Thyroid gland (tissue), 4 donors: ENCODE measurements at regions not wholly inside any gene's neighbourhood (a gene's known extent, or its start where the extent isn't known, plus 50 kb on each side); places are given as distances from the start of the nearest gene placed in this dataset. TPM values are rescaled to one million over a fixed set of nuclear protein-coding genes. Genes with fewer than 3 reads are reported as not detected.

ENCODE experiments used
- DNase-seq, 2 donors: peaks; one replicate each; pipeline ENCODE4 v3.0.0-alpha.2; 2019
- H3K27ac ChIP-seq, 3 donors: fragments of 200-600 bp; sonication (generic); 1 replicate in 2 of 3; 2 replicates in 1 of 3; pipeline ENCODE4 v1.5.1; 2016 to 2019; ENCODE audit warnings: mild to moderate bottlenecking in 1 of 3, moderate library complexity in 1 of 3
- H3K27me3 ChIP-seq: fragments of 200-600 bp; sonication (generic); one replicate; pipeline ENCODE4 v1.5.1; 2019
- H3K36me3 ChIP-seq, 2 donors: fragments of 200-600 bp; sonication (generic); one replicate each; pipeline ENCODE4 v1.5.1; 2016 to 2019
- H3K4me1 ChIP-seq, 2 donors: fragments of 200-600 bp; sonication (generic); one replicate each; pipeline ENCODE4 v1.5.1; 2017 to 2019
- H3K4me3 ChIP-seq, 3 donors: fragments of 200-600 bp; sonication (generic); replicated peaks in 1 of 3; 1 replicate in 2 of 3; 2 replicates in 1 of 3; pipeline ENCODE4 v1.5.1; 2016; ENCODE audit warnings: mild to moderate bottlenecking in 1 of 3
- H3K9me3 ChIP-seq: fragments of 200-600 bp; sonication (generic); one replicate; pipeline ENCODE4 v1.5.1; 2017
- POLR2A ChIP-seq, 2 donors: fragments of 450-650 bp; IDR thresholded peaks; one replicate each; pipeline ENCODE4 v1.6.1; 2017; ENCODE audit warnings: antibody characterized with exemption in 2 of 2, mild to moderate bottlenecking in 2 of 2, moderate library complexity in 1 of 2
- WGBS, 2 donors: methylation state at CpG; one replicate each; pipeline ENCODE4 v1.1.5; 2017; 5-methylcytosine and 5-hydroxymethylcytosine counted together
- intact Hi-C: fragments of 100-400 bp; cut with DNase I; formaldehyde crosslinking; loops from one replicate; pipeline ENCODE4 v1.15.1; 2023
- small RNA-seq: library from RNA; depleted of rRNA; stranded (forward); fragments of <200 nt; gene quantifications from one replicate; pipeline ENCODE3, GENCODE V24; 2016
- TF ChIP-seq, protein P1 (sequence below), 6 experiments: fragments of 200-600 bp in 3 of 6; fragments of 450-650 bp in 3 of 6; sonication (generic) in 3 of 6; IDR thresholded peaks; one replicate each; pipeline ENCODE4 v1.5.1; 2016 to 2019; ENCODE audit warnings: antibody characterized with exemption in 6 of 6, mild to moderate bottlenecking in 2 of 6, inconsistent platforms in 1 of 6, moderate library complexity in 1 of 6

DNA sequence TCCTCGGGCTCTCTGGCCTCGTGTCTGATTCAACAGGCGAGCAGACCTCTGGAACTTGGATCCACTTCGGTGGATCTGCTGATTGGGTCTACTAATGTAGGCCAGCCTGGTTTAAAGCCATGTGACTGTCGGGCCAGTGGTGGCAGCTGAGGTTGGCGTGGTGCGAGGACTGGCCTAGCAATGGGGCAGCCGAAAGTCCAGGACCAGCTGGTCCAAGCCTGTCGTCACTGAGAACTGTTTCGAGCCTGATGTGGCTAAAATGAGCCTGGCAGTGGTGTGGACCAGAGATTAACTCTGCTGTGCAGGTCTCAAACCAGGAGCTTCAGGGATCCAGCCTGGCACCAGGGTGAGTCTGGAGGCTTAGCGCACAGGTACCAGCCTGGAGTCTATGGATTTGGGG, 56.4 kb upstream of the ROBO1 start:
- DNase-seq, result no peak
- Histone ChIP-seq H3K9me3 (no peaks in the 10 kb centered on the region), H3K27me3 (no peaks in the 10 kb centered on the region), H3K27ac (no peak overlapping the region), H3K36me3 (no peaks in the 10 kb centered on the region), H3K4me1 (no peaks in the 10 kb centered on the region), H3K4me3 (no peak overlapping the region)
- 74 to 78% methylated on average over 9 to 11 of the region's 11 CpGs for WGBS, 2 donors
- TF ChIP-seq, protein P1, sequence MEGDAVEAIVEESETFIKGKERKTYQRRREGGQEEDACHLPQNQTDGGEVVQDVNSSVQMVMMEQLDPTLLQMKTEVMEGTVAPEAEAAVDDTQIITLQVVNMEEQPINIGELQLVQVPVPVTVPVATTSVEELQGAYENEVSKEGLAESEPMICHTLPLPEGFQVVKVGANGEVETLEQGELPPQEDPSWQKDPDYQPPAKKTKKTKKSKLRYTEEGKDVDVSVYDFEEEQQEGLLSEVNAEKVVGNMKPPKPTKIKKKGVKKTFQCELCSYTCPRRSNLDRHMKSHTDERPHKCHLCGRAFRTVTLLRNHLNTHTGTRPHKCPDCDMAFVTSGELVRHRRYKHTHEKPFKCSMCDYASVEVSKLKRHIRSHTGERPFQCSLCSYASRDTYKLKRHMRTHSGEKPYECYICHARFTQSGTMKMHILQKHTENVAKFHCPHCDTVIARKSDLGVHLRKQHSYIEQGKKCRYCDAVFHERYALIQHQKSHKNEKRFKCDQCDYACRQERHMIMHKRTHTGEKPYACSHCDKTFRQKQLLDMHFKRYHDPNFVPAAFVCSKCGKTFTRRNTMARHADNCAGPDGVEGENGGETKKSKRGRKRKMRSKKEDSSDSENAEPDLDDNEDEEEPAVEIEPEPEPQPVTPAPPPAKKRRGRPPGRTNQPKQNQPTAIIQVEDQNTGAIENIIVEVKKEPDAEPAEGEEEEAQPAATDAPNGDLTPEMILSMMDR (IDR thresholded peaks at IDR 0.05), result no peak
- TF ChIP-seq POLR2A (IDR thresholded peaks at IDR 0.05), result no peak
- intact Hi-C loops, result no loop called here

DNA sequence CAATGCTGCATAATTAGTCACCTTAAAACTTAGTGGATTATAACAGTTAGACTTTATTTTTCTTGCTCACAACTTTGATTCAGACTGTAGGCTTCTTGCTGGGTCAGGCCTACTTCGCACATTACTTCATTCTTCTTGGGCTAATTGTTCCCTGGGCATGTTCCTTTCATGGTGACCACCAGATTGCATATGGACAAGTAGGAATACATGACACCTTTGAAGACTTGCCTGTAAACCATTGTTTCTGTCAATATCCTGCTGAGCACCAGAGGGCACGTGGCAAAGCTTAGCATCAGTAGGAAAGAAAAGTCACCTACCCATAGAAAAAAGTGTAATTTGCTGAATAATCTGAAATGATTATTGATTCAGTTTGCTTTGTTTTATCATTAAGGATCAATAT, 54.3 kb upstream of the ROBO1 start:
- intact Hi-C loops, result no loop called here
- DNase-seq, result no peak

DNA sequence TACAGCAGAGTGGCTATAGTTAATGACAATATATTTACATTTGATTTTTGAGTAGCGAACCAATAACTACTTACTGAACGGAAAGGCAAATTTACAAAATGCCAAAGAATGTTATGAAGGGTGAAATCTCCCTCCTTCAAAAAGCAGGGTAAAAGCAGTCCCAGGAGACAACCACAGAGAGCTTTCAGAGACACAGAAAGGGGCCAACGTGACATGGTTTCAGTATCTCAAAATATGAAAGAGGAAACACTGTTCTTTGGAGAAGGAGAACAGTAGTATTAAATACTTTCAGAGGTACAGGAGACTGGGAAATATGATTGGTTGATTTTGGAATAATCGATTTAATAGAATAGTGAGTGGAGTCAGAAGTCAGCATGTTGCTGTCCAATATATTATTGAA, 52.3 kb upstream of the ROBO1 start:
- H3K27me3 ChIP-seq, result no peaks in the 10 kb centered on the region
- H3K36me3 ChIP-seq, result no peaks in the 10 kb centered on the region
- TF ChIP-seq, protein P1 (IDR thresholded peaks at IDR 0.05), result no peak
- no peak for TF ChIP-seq POLR2A (IDR thresholded peaks at IDR 0.05)
- H3K4me1 ChIP-seq, result no peaks in the 10 kb centered on the region
- WGBS, 2 donors, result 62 to 67% methylated on average over 4 of the region's 4 CpGs
- H3K27ac ChIP-seq, result no peak overlapping the region
- no peaks in the 10 kb centered on the region for H3K9me3 ChIP-seq
- DNase-seq, result no peak
- no peak overlapping the region for H3K4me3 ChIP-seq
- intact Hi-C loops, result no loop called here

More for the DNA sequence above, 54.3 kb upstream of the ROBO1 start:
- Histone ChIP-seq H3K27me3 (no peaks in the 10 kb centered on the region), H3K4me1 (no peaks in the 10 kb centered on the region), H3K9me3 (no peaks in the 10 kb centered on the region), H3K4me3 (no peak overlapping the region), H3K36me3 (no peaks in the 10 kb centered on the region), H3K27ac (no peak overlapping the region)
- no peak for TF ChIP-seq POLR2A (IDR thresholded peaks at IDR 0.05)
- TF ChIP-seq, protein P1 (IDR thresholded peaks at IDR 0.05), result no peak
- 84 to 87% methylated on average over 2 of the region's 2 CpGs for WGBS, 2 donors

DNA sequence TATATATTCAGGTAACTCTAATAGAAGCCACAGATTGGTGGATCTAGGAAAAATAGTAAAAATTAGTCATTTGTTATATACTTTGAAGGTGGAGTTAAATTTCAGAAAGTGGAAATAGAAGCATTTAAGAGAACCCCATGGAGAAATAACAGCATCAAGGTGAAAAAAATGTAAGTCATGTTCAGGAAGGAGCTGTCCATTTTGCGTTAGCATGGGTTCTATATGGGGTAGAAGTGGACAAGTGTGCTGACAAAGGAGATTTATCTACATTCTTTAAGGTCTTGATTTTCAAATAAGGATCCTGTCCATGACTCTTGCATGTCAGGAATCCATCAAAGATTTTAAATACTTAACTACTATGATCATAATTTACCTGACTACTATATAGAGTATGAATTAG, 50.2 kb upstream of the ROBO1 start:
- Histone ChIP-seq H3K27me3 (no peaks in the 10 kb centered on the region), H3K27ac (no peak overlapping the region), H3K36me3 (no peaks in the 10 kb centered on the region), H3K4me3 (no peak overlapping the region), H3K4me1 (no peaks in the 10 kb centered on the region), H3K9me3 (no peaks in the 10 kb centered on the region)
- TF ChIP-seq, protein P1 (IDR thresholded peaks at IDR 0.05), result no peak
- no peak for TF ChIP-seq POLR2A (IDR thresholded peaks at IDR 0.05)
- WGBS, 2 donors, result 89 to 91% methylated on average over 1 of the region's 1 CpG
- intact Hi-C loops, result no loop called here
- no peak for DNase-seq

Small RNA genes lying in the stretch of these regions (small RNA-seq; reads per million reads assigned to genes)
- not detected for gene AC108740.1
